HG03439 (cell line): ENCODE measurements at regions not wholly inside any gene's neighbourhood (a gene's known extent, or its start where the extent isn't known, plus 50 kb on each side); places are given as distances from the start of the nearest gene placed in this dataset.
"Not testable (repeated sequence)": the region's sequence is repeated elsewhere in the genome, so short reads cannot be mapped to it uniquely, and the experiment has no call there.

Source experiments
- ATAC-seq: cut with Tn5 transposase; IDR thresholded peaks from one replicate; pipeline ENCODE4 v1.9.1; 2021; ENCODE audit warnings: mild to moderate bottlenecking, moderate library complexity; ENCODE audit not compliant: unreplicated experiment

DNA sequence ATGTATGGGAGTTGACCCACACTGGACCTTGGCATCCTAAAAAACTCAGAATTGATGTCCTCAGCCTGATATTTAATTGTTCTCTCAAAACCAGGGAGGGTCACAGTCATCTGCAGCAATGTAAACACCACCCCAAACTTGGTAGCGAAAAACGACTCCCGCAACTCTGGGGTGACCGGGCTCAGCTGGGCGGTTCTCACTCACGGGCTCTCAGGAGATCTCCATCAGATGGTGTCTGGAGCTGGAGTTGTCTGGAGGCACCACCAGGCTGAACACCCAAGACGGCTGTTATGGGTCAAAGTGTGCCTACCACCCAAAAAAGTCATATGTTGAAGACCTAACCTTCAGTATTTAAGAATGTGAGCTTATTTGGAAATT, 50.9 kb upstream of the NXT1 start:
- no peak for ATAC-seq

- ATAC-seq, result no peak
Measured at GRCh38 chr20:23298926-23299672, 51.5 kb upstream of the NXT1 start.

- ATAC-seq, result no peak
Measured at GRCh38 chr20:23298155-23298554, 52.4 kb upstream of the NXT1 start.

DNA sequence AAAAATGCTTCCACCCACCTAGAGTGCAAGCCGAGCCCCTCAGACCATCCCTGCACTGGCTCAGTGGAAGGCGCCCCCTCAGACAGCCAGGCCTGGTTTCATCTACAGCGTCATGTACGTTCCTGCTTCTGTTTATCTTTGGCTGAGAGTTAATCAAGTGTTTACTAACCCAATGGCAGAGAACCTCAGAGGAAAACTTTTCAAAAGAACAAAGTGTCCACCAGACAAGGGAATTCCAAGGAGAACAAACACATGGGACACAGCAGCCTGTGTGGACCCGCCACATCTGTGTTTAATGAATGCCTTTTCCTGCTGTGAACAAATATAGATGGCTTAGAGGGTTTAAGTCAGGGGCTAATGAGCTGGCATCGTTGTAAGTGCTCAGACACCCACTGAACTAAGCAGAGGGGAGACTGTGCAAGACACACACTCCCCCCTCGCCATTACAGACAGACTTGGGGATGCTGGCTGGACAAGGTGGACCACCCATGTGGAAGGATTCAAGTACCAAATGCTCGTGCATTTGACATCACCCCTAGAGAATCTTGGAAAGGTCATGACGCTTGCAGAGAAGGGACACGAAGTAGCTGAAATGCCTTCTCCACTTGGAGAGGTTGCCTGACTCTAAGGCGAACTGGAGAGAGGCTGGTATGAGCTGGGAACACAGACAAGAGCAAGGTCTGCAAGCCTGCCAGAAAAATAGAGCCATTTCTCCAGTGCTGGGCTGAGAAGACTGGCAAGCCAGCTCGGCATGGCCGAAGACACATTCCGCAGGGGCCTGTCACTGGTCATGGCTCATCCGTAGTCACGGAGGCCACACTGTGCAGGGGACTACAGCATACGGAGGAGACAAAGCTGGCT, 53.5 kb upstream of the NXT1 start:
- ATAC-seq, result no peak

DNA sequence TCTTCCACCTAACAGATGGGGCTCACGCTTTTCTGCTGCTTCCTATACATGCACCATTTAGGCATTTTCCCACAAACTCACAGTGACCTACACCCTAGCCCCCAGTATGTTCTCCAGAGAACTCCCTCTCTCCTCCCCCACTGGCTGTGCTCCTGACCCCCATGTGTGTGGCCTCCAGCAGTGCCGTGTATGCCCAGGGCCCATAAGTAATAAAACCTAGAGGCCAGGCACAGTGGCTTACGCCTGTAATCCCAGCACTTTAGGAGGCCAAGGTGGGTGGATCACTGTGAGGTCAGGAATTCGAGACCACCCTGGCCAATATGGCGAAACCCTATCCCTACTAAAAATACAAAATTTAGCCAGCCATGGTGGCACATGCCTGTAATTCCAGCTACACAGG, 54.7 kb upstream of the NXT1 start:
- no peak for ATAC-seq

GRCh38 chr20:23294671-23295070, 55.9 kb upstream of the NXT1 start:
- no peak for ATAC-seq

GRCh38 chr20:23294166-23294565, 56.4 kb upstream of the NXT1 start:
- ATAC-seq, result no peak

- ATAC-seq, result no peak
Measured at GRCh38 chr20:23293689-23294088, 56.9 kb upstream of the NXT1 start.

- not testable (repeated sequence) for ATAC-seq
Measured at GRCh38 chr20:23292311-23292710, 58.3 kb upstream of the NXT1 start.

- no peak for ATAC-seq
Measured at GRCh38 chr20:23291575-23292240, 58.9 kb upstream of the NXT1 start.

DNA sequence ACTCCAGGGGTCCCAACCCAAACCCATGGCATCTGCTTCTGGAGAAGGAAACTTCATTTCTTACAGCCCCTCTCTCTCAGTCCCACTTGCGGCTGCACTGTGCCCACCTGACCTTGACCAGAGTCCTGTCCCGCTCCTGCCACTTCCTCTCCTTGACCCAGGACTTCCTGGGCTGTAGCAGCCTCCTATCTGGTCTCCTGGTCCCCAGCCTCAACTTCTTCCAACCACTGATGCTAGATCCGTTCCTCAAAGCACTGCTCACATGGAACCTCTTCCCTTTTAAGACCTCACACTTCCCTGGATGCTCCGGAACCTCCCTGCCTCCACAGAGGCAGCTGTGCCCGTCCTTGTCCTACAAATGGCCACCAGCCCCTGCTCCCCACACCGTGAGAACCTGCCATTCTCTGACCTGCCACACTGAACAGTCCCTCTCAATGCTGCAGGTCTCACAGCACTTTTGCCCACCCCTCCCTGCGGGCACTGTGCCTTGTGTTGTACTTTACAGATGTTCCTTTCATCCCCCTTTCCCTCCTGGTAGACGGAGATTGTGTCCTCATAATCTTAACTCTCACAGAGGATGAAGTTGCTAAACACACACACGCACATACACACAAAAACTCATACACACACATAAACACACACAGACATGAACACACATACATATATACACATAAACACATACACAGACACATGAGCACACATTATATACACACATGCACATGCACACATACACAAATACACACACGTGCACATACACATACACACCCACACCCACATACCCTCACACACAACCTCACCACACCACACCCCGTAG, 59.6 kb upstream of the NXT1 start:
- no peak for ATAC-seq

GRCh38 chr20:23289724-23290395, 60.7 kb upstream of the NXT1 start:
- no peak for ATAC-seq

DNA sequence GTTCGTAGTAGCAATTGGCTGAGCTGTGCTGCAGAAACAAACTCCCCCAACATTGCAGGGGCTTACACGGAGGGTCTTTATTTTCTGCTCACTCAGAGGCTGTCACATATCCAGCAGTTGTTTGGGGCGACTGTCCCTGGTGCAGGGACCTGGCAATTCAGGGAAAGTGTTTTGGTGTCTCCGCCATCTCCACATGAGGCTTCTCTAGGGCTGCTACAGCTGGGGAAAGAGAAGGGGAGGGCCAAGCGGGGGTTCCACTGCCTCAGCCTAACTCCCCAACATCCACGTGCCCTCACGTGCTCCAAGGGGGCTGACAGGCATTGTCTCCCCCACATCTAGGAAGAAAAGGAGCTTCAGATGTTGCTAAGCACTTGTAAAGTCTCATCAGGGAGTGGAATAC, 61.3 kb upstream of the NXT1 start:
- no peak for ATAC-seq

DNA sequence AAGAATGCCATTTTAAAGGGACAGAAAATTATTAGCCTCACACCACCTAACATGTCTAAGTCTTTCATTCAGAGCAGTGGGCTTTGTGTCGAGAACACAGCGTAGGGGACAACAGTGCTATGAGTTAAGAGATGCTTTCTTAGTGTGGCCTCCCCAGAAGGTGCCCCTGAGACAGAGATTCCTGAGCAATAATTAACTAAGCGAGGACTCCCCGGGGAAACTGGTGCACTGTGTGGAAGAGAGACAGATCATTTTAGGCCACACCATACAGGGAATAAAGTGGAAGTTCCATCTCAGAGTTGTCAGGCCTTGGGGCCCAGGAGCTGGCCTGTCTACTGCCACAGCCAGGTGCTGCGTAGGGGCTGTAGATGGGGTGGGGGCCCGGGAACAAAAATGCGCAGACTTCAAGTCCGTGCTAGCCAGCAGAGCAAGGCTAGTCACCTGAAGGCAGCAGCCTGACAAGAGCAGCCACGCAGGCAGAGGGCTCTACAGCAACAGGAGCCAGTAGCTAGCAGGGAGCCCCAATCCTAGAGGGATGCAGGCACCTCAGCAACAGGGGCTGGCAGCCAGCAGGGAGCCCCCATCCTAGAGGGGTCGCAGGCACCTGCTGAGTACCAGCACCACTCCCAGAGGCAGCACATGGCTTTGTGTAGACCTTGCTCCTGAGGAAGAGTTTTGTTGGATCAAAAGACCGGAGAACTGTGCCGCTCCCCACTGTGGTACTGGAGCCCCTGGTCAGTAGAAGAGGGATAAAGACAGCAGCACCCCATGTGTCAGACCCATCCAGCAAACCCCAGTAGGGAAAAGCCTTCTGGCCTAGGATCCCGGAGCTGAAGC, 63.0 kb upstream of the NXT1 start:
- no peak for ATAC-seq

- no peak for ATAC-seq
Measured at GRCh38 chr20:23286346-23286745, 64.2 kb upstream of the NXT1 start.

DNA sequence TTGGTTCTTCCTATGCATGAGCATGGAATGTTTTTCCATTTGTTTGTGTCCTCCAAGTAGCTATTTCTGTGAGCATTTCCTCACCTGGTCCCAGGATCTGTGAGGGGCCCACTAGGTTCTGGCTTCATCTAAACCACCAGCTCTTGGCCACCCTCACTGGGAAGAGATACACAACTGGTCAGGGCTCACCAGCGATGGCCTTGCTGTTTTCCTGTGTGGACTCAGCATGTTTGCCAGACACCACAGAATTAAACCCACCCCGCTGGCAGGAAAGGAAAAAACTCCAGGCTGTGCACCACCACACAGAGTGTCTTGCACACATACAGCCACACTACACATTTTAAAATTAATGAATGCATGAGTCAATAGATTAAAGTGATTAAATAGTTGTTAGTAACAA, 65.1 kb upstream of the NXT1 start:
- no peak for ATAC-seq

DNA sequence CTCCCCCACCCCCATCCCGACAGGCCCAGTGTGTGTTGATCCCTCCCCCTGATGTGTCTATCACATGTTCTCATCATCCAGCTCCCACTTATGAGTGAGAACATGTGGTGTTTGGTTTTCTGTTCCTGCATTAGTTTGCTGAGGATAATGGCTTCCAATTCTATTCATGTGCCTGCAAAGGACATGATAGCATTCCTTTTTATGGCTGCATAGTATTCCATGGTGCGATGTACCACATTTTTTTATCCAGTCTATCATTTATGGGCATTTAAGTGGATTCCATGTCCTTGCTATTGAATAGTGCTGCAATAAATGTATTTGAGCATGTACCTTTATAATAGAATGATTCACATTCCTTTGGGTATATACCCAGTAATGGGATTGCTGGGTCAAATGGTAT, 66.6 kb upstream of the NXT1 start:
- no peak for ATAC-seq

GRCh38 chr20:23283096-23283850, 67.3 kb upstream of the NXT1 start:
- no peak for ATAC-seq

DNA sequence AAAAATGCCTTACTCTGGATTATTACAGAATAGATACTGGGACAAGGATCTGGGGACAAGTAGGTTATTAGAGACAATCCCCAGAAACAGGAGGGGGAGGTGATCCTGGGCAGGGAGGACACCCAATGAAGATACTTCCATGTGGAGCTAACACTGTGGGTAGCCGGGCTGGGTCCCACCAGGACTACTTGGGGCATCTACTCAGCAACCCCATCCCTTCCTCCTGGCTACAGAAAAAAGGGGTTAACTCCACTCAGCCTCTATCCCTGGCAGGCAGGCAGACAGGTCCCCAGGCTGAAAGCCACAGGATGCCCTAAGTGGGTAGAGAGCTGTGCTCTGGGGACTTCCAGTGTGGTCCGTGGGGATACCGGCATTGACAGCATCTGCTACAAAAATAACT, 68.0 kb upstream of the NXT1 start:
- no peak for ATAC-seq
